Adrenal gland (tissue), 9 donors: ENCODE measurements at regions not wholly inside any gene's neighbourhood (a gene's known extent, or its start where the extent isn't known, plus 50 kb on each side); places are given as distances from the start of the nearest gene placed in this dataset.

Experiments
- DNase-seq, 7 donors: peaks; one replicate each; pipeline ENCODE4 v3.0.0-alpha.2; 2019 to 2020
- H3K27ac ChIP-seq, 5 donors: fragments of 200-600 bp; sonication (generic) in 4 of 5; 1 replicate in 3 of 5; 2 replicates in 2 of 5; pipeline versions ENCODE4 v1.5.1 to v1.8.0; 2016 to 2020; ENCODE audit warnings: mild to moderate bottlenecking in 1 of 5
- H3K27me3 ChIP-seq: fragments of 200-600 bp; 2 replicates; pipeline ENCODE4 v1.8.0; 2021
- H3K36me3 ChIP-seq, 2 donors: fragments of 200-600 bp; replicated peaks in 1 of 2; 1 replicate in 1 of 2; 2 replicates in 1 of 2; pipeline versions ENCODE4 v1.5.1 to v1.8.0; 2018 to 2022
- H3K4me1 ChIP-seq, 2 donors: fragments of 200-600 bp; replicated peaks in 1 of 2; 1 replicate in 1 of 2; 2 replicates in 1 of 2; pipeline versions ENCODE4 v1.5.1 to v1.8.0; 2018 to 2021
- H3K4me3 ChIP-seq, 4 donors: fragments of 200-600 bp; sonication (generic) in 3 of 4; one replicate each; pipeline ENCODE4 v1.5.1; 2016 to 2018
- H3K9me3 ChIP-seq, 3 donors: fragments of 200-600 bp; sonication (generic) in 1 of 3; replicated peaks in 1 of 3; 1 replicate in 2 of 3; 2 replicates in 1 of 3; pipeline versions ENCODE4 v1.5.1 to v1.8.0; 2016 to 2021
- CTCF ChIP-seq, 6 experiments: fragments of 450-650 bp in 4 of 6; fragments of 200-600 bp in 2 of 6; sonication (generic) in 1 of 6; IDR thresholded peaks; 1 replicate in 5 of 6; 2 replicates in 1 of 6; pipeline versions ENCODE4 v1.5.1 to v1.8.0; 2016 to 2021; ENCODE audit warnings: antibody characterized with exemption in 6 of 6, mild to moderate bottlenecking in 2 of 6, moderate library complexity in 1 of 6
- POLR2A ChIP-seq, 2 donors: fragments of 450-650 bp; IDR thresholded peaks; one replicate each; pipeline ENCODE4 v1.6.1; 2017; ENCODE audit warnings: antibody characterized with exemption in 2 of 2, mild to moderate bottlenecking in 2 of 2, moderate library complexity in 1 of 2
- WGBS, 4 donors: extraction: QIAGEN DNeasy Blood & Tissue Kit in 2 of 4; methylation state at CpG; one replicate each; pipeline versions ENCODE4 v1.1.5 to v1.1.7; 2013 to 2017; 5-methylcytosine and 5-hydroxymethylcytosine counted together
- intact Hi-C, 2 donors: fragments of 100-400 bp; cut with DNase I; formaldehyde crosslinking; loops; one replicate each; pipeline versions ENCODE4 v1.14.1 to v1.15.0; 2022 to 2023
- donor health status: healthy with polysubstance abuse.
- donor health status: Bipolar disorder and iron deficiency.
- donor health status: DM: yes; HTN: yes; CAD: no.
- donor health status: DM: no; HTN: no; CAD: no.
- donor health status: DM: no; HTN: no; CAD: no.

DNA sequence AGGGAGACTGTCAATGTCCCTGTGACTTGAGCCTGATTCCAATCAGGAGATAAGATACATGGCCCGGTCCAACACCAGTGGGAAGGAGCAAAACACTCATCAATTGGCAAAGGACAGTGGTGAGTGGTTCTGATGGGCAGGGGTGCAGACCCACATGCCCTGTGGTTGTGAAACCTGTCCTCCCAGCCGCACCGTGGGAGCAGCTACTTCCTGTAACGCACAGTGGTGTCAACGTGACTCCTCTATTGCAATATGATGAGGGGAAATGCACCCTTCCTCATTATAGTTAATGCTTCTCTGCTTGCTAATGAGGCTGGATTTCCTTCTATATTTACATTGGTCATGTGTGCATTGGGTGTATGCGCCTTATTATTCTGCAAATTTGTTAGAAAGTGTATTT, 223.0 kb downstream of the IRX1 start:
- no peak for DNase-seq
- Histone ChIP-seq H3K9me3 (no peaks in the 10 kb centered on the region), H3K4me3 (no peak overlapping the region), H3K4me1 (no peaks in the 10 kb centered on the region), H3K36me3 (no peaks in the 10 kb centered on the region), H3K27me3 (no peaks in the 10 kb centered on the region), H3K27ac (no peak overlapping the region)
- TF ChIP-seq POLR2A (IDR thresholded peaks at IDR 0.05) (no peak), CTCF (IDR thresholded peaks at IDR 0.05) (no peak)
- intact Hi-C loops = no loop called here
- 62 to 80% (median 73%) methylated on average over 6 of the region's 6 CpGs for WGBS, 4 donors

GRCh38 chr5:3825531-3826451, 230.2 kb downstream of the IRX1 start:
- H3K27ac ChIP-seq = no peak overlapping the region
- H3K27me3 ChIP-seq = no peaks in the 10 kb centered on the region
- DNase-seq = no peak
- no peaks in the 10 kb centered on the region for H3K36me3 ChIP-seq
- no peaks in the 10 kb centered on the region for H3K9me3 ChIP-seq
- H3K4me1 ChIP-seq = no peaks in the 10 kb centered on the region
- intact Hi-C loops = no loop called here
- WGBS, 4 donors = 51 to 61% (median 58%) methylated on average over 10 to 12 of the region's 12 CpGs
- TF ChIP-seq POLR2A (IDR thresholded peaks at IDR 0.05) (no peak), CTCF (IDR thresholded peaks at IDR 0.05) (no peak)
- no peak overlapping the region for H3K4me3 ChIP-seq

DNA sequence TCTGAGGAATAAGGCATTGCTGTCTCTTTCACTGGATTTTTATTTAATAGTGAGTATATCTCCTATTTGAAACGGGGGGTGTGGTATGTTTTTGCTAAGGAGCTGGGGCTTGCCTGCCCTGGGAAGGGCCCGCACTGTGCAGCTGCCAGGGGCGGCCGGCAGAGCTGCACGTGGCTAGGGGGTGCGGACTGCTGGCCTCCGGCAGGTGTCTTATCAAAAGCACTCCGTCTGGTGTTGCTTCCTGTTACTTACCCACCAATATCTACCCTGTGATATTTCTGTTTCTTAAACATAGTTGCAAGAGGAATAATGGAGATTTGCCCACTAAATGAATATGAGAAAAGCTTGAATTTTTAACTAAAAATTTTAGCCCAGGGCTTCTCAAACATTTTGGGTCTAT, 232.0 kb downstream of the IRX1 start:
- Histone ChIP-seq H3K9me3 (no peaks in the 10 kb centered on the region), H3K27me3 (no peaks in the 10 kb centered on the region), H3K36me3 (no peaks in the 10 kb centered on the region), H3K4me1 (no peaks in the 10 kb centered on the region), H3K4me3 (no peak overlapping the region), H3K27ac (no peak overlapping the region)
- intact Hi-C loops = no loop called here
- WGBS, 4 donors = 48 to 54% (median 51%) methylated on average over 8 of the region's 8 CpGs
- no peak for DNase-seq
- no peak for TF ChIP-seq POLR2A (IDR thresholded peaks at IDR 0.05)
- no peak for TF ChIP-seq CTCF (IDR thresholded peaks at IDR 0.05)

- intact Hi-C loops = no loop called here
- H3K27me3 ChIP-seq = no peaks in the 10 kb centered on the region
- DNase-seq = no peak
- no peaks in the 10 kb centered on the region for H3K36me3 ChIP-seq
- no peak overlapping the region for H3K27ac ChIP-seq
- TF ChIP-seq CTCF (IDR thresholded peaks at IDR 0.05) (no peak), POLR2A (IDR thresholded peaks at IDR 0.05) (no peak)
- 73 to 86% (median 80%) methylated on average over 4 of the region's 4 CpGs for WGBS, 4 donors
- no peak overlapping the region for H3K4me3 ChIP-seq
- H3K9me3 ChIP-seq = no peaks in the 10 kb centered on the region
- no peaks in the 10 kb centered on the region for H3K4me1 ChIP-seq
Measured at GRCh38 chr5:3828761-3829160, 233.1 kb downstream of the IRX1 start.
